AG09309 (cell line): ENCODE measurements at regions not wholly inside any gene's neighbourhood (a gene's known extent, or its start where the extent isn't known, plus 50 kb on each side); places are given as distances from the start of the nearest gene placed in this dataset.

ENCODE experiments used
- DNase-seq: peaks from one replicate; pipeline ENCODE4 v3.0.0-alpha.2; 2010; ENCODE audit warnings: low read depth
- H3K4me3 ChIP-seq: 2 replicates; pipeline ENCODE4 v1.5.1; 2011; ENCODE audit warnings: mild to moderate bottlenecking, low read depth, low read length, moderate library complexity; ENCODE audit not compliant: control insufficient read depth
- TF ChIP-seq, protein P1 (sequence below): IDR thresholded peaks from 2 replicates; pipeline ENCODE4 v1.5.1; 2011; ENCODE audit warnings: mild to moderate bottlenecking, low read depth, low read length, inconsistent platforms; ENCODE audit not compliant: insufficient read depth, control insufficient read depth; ENCODE audit errors: missing control alignments

- H3K4me3 ChIP-seq = no peak overlapping the region
- TF ChIP-seq, protein P1, sequence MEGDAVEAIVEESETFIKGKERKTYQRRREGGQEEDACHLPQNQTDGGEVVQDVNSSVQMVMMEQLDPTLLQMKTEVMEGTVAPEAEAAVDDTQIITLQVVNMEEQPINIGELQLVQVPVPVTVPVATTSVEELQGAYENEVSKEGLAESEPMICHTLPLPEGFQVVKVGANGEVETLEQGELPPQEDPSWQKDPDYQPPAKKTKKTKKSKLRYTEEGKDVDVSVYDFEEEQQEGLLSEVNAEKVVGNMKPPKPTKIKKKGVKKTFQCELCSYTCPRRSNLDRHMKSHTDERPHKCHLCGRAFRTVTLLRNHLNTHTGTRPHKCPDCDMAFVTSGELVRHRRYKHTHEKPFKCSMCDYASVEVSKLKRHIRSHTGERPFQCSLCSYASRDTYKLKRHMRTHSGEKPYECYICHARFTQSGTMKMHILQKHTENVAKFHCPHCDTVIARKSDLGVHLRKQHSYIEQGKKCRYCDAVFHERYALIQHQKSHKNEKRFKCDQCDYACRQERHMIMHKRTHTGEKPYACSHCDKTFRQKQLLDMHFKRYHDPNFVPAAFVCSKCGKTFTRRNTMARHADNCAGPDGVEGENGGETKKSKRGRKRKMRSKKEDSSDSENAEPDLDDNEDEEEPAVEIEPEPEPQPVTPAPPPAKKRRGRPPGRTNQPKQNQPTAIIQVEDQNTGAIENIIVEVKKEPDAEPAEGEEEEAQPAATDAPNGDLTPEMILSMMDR = no peak
- DNase-seq = no peak
These were observed 52.6 kb upstream of the RASA2 start for GRCh38 chr3:141434255-141434654.

GRCh38 chr3:141436180-141436579 is 50.6 kb upstream of the RASA2 start:
- TF ChIP-seq, protein P1 = no peak
- DNase-seq = no peak
- no peak overlapping the region for H3K4me3 ChIP-seq
